8988T (cell line): ENCODE measurements at regions not wholly inside any gene's neighbourhood (a gene's known extent, or its start where the extent isn't known, plus 50 kb on each side); places are given as distances from the start of the nearest gene placed in this dataset.
A peak's percentile ranks its signal among the peaks of the same experiment; 100 is the strongest.
"Not testable (repeated sequence)": the region's sequence is repeated elsewhere in the genome, so short reads cannot be mapped to it uniquely, and the experiment has no call there.

Source experiments
- DNase-seq: peaks from one replicate; pipeline ENCODE4 v3.0.0; 2011

DNA sequence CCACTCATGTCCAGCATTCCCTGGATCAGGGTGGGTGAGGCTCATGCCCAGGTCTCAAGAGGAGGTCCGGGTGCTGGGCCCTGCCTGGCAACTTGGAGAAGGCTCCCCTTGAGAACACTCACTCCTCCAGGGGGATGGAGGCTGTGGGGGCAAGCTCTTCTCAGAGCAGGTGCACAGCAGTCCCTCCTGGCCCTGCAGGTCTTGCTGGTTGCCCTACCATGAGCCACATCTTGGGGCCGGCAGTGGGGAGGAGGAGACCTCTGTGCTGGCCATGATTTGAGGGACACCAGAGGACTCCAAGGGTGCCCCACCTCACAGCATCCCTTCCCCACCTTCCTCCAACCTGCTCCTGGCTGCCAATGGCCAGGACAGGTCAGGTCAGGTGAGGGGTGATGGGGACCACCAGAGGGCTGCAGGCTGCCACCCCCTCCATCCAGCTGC lies 87.4 kb upstream of the RET start:
- peak; percentile 13 for DNase-seq

DNA sequence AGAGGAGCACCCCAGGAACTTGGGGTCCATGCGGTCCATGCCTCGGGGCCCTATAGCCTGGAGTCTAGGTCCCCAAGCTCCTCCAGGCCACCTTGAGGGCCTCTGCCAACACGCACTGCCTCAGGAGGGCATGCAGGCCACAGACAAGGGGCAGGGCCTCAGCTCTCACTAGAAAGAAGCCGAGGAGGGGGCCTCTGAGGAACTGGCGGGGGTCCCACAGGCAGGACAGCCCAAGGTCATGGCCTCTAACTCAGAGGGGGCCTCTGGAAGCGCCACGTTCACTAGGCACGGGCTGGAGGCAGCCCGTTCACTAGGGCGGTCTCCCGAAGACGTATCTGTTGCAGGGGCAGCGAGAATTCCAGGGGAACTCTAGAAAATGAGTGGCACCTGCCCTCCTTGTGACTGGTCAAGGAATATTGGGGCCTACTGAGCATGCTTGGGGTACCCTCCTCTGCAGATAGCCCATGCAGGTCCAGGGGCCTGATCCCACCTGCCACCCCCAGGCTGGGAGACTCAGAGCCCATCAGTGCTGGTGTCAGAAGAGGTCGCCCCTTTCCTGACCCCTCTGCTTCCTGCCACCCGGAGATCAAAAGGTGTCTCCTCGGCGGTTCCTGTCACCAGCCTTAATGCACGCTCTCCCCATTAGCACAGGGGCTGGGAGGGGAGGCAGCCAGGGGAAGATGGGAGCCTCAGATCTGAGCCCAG lies 86.7 kb upstream of the RET start:
- DNase-seq, result no peak

DNA sequence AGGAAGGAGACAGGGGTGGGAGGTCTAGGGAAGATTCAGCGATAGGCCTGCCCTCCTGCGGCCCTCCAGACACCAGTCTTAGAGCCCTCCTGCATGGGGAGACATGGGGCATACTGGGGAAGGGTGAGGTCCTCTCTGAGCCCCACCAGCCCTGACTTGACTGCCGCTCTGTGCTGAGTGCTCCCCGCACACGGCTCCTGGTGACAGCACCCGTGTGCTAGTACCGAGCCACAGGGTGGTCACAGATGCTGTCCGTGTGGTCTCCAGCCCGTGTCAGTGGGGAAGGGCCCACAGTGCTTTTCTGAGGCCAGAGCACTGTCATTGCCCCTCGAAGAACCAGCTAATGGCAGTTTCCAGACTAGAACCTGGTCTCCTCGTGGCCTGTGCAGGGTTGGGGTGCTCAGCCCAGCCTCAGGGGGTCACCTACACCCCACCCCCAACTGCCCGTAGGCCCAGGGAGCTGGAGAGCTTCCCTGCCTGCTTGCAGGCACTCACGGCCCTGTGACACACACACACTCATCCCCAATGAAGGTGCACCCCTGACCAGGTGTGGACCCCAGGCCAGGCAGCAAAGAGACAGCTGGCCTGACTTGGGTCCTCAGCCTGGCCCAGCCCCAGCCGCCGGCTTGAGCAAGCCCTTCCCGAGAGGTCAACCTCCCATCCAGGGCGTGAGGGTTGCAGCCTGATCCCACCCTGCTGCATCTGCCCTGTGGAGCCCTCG lies 86.0 kb upstream of the RET start:
- DNase-seq, result peak; percentile 6

DNA sequence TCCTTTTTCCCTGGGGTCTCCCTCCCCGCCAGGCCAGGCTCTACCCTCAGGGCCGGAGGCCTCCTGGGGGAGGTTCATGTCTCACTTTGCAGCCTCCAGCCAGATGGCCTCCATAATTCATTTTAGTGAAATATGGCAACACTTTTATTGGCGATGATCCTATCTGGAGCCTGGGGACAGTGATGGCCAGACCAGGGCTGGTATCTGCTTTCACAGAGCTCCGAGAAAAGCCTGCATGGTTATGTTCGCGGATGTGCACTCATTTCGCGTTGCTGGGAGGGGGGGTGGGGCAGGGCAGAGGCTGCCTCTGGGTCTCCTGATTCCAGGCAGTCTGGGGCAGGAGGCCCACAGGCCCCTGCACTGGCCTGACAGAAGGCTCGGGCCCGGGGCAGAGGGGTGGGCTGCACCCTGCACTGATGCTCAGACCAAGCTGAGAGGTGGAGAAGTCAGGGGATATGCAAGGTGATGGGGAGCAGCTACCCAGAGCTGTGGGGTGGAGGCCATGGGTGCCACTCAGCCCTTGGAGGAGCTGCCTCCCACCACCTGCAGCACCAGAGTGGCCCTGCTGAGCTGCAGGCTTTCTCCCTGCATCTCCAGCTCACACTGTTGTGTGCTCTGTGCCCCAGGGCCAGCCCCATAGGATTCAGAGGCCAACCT lies 85.3 kb upstream of the RET start:
- DNase-seq, result no peak

DNA sequence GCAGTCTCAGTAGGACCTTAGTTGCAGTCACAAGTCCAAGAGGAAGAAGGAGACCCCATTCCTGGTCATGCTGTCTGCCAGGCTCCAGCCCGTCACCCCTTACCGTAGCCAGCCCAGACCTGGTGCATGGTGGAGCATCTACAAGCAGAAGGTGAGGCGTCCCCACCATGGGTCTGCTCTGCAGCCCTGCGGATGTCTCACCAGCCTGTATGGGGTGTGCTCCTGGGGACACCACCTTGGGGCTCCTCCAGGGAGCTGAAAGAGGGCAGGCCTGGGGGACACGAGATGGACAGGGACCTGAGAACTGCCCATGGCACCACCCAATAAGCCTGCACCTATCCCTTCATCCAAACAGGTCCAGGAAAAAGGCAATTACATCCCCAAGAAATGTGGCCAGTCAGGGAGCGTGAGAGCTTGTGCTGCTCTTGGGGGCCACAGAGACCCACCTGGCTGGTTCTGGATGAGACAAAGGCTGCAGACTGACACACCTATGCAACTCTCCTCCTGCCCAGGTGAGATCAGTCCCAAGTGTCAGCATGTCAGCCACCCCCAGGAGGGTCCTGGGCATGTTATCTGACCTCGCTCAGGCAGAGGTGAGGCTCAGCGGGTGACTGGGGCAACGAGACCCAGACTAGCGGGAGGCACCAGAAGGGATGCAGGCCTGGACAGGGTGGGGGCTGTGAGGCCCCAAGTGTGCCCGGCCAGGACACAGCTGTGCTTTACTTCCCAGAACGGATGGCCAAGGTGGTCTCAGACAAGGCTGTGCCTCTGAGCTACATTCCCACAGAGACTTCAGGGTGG lies 84.5 kb upstream of the RET start:
- DNase-seq, result peak; percentile 10

DNA sequence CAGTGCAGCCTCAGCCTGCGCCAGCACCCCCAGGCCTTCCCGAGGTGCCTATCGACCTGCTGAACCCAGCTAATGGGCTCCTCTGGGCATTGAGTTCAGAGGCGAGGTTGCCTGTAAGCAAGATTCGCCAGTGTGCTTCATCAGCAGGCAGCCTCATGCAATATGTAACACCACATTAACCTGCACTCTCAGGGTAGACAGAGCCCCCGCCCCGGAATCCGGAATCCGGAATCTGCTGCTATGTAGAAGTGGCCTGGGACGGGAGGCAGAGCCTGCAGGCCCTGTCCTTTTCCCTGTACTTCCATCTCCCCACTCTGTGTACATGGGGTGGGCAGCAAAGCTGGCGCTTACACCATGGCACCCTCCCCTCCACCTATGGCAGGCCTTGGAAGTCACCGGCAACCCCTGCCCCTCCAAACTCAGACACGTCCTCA lies 83.9 kb upstream of the RET start:
- no peak for DNase-seq

DNA sequence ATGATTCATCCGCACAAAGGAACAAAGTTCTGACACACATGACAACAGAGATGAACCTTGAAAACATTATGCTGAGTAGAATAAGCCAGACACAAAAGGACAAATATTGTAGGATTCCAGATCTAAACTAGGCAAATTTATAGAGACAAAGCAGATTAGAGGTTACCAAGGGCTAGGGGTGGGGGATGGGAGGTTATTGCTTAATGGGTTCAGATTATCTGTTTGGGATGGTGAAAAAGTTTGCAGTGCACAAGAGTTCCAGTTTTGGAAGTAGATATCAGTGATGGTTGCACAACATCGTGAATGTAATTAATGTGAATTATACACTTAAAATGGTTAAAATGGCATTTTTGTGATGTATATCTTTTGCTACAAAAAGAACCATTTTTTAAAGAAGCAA lies 82.0 kb upstream of the RET start:
- not testable (repeated sequence) for DNase-seq

DNA sequence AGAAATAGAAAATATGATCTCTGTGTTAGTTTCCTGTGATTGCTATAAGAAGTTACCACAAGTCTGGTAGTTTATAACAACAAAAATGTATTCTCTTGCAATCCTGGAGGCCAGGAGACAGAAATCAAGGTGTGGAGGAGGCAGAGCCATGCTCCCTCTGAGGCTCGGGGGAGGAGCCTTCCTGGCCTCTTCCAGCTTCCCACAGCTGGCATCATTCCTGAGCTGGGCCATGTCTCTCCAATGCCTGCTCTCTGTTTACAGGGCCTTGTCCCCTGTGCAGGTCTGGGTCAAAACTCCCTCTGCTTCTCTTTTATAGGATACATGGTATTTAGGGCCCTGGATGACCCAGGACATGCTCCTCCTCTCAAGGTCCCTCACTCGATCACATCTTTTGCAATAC lies 81.3 kb upstream of the RET start:
- no peak for DNase-seq

DNA sequence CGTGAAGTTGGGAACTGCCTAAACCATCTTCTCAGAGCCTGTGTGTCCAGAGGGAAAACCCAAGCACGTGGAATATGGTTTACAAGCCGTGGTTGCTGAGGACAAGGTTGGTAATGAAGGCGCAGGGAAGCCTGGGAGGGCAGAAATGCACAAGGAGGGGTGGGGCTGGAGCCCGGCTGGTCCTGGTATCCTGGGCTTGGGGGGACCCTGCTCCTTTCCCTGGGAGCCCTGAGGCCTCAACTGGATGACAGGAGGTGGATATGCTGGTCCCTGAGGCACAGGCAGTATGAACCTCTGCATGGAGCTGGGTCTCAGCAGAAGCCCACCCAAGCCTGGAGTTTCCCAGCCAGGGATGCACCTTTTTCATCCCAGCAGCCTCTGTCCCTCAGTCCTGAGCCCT lies 80.3 kb upstream of the RET start:
- peak; percentile 11 for DNase-seq

DNA sequence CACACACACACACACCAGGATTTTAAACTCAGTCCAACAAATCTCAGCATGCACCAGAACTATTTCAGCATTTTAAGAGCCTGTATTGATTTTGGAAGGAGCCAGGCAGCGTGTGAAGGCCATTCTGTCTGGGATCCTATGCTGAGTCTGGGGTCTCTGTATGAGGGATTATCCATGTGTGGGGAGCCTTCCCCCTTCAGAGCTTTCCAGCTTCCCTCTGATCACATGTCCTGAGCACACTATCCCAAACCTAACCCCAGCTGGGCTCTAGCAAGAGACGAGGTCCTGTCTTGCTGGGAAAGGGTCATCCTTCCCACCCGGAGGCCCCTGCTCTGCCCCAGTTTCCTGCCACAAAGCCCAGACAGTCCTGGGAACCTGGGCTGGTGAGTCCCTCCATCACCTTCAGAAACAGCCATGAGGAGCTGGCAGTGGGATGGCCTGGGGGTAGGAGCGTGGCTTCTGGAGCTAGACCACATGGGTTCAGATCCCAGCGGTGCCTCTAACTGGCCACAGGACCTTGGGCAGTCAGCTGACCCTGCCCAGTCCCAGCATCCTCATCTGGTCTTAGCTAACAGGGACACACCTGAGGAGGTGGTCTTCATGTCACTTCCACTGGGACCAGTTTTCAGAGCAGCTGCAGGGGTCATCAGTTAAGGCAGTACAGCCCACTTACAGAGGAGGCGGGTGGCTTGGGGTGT lies 79.6 kb upstream of the RET start:
- DNase-seq, result no peak

DNA sequence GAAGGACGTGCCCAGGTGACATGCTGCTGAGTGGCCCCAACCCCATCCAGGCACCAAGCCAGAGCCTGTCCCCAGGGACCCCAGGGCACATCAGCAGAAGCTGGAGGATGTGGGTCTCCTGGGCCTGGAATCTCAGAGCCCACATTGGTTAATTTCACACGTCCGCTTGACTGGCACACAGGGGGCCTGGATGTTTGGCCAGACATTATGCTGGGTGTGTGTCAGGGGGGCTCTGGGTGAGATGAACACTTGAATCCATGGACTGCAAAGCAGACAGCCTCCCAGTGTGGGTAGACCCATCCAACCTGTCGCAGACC lies 79.1 kb upstream of the RET start:
- no peak for DNase-seq

DNA sequence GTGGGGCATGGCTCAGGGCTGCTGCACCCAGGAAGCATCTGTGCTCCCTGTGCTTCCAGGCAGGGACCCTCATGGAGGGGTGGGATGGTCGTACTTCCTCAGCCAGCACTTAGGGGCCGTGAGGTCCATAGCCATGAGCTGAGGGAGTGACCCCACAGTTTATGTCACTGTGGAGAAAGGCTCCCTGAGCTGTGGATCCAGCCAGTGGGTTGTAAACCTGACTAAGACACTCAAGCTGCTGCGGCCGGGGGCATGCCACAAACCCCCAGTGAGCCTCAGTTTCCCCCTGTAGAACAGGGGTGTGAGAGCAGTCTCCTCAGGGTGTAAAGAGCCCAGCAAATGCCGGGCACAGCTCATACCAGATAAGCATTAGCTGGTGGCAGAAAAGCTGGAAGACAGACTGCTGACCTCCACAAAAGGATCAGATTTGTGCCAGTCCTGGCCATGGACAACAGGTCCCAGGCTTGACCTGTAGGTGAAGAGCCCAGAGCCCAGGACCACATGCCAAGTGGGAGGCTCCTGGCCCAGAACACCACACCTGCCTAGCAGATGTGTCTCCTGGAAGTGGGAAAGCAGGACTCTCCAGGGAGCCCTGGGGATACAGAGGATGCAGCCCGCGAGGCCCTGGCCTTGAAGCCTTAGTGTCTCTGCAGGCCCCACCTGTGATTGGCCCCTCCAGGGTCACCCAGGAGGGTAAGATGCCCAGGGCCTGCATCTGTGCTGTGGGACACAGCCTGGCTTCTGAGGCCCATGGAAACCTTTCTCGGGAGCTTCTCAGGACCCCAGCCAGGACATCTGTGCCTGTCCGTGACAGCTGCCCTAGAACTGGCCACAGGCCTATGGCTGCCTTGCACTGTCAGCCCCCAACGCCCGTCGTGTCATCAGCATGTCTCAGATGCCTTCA lies 78.1 kb upstream of the RET start:
- DNase-seq, result peak; percentile 6

DNA sequence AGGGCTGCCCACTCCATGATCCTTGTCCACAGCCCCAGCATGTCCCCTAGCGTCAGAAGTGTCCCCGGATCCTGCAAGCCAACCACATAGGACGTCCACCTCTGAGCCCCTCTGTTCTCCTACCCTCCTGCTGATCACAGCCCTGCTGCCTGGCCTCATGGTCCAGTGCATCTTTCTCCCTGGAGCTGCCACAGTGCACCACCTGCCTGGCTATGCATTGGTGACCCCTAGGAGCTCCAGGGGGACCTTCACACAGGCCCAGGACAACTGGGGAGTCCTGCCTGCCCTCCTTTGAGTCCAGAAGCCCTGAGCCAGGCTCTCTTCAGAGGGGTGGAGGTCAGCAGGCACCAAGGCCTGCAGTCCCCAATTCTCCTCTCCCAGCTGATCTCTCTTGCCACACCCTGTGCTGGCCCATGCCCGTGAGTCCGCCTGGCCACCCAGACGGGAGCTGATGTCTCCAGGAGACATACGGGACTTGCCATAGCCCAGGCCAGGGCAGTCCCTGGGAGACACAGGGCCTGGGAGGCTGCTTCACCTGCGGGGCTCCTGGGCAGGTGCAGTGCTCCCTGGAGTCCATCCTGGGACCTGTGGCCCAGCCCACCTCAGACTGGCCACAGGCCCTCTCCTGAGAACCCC lies 77.4 kb upstream of the RET start:
- no peak for DNase-seq

DNA sequence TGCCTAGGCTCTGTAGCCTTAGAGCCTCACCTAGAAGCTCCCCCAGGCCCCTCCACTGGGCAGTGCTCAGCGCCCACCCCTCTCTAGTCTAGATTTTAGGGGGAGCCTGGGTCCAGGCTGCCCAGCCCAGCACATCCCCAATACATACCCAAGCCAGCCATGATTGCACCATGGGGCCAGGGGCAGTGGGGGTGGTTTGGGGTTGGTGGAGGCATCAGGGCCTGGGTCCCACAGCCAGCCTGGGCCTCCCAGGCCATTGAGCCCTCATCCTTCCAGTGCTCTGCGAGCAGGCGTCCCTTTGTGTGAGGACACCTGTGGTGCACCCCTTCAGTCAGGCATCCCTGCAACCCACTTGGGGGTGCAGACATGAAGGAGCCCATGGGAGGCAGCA lies 76.9 kb upstream of the RET start:
- DNase-seq, result no peak

DNA sequence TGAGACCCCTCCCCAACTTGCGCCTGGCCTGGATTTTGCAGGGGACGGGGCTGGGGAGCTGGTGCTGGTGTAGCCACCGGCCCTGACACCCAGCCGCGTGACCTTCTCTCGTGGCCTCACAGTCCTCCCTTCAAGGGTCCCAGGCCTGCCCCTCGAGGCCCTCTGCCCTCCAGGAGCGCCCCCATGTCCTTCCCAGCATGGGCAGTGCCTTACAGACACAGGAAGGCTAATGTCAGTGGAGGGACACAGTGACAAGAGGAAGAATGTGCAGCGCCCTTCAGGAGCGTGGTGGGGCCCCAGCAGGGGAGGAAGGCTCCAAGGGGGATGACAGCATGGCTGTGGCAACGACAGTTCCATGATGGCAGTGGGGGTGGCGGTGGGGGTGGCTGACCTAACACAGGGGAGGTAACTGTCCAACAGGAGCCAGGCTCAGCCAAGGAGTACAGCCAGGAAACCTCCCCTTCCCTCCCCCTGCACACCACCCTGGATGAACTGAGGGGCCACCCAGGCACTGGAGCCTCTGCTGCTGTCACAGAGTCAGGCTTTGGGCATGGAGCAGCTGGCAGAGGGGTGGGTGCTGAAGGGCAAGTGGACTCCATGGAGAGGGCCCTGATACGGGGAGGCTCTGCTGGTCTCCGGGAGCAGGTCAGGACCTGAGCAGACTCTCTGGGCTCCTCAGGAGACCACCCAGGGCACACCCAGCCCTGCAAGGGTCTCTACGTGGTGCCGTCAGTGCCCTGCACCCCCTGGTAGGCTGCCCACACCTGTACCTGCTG lies 76.0 kb upstream of the RET start:
- no peak for DNase-seq

DNA sequence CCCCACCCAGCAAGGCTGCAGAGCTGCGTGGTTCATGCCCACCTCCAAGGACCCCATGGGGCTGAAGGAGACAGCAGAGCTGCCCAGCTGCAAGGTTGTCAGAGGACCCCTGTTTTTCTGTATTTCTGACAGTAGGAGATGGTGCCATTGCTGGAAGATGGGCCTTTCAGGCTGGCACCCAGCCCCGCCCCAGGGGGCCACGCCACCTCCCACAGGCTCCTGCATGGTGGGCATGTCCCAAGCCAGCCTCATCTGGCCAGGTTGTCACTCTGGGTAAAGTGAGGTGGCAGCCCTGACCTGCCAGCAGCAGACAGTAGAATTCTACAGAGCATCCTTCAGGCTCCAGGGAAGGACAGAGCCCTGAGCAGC lies 75.5 kb upstream of the RET start:
- DNase-seq, result no peak

DNA sequence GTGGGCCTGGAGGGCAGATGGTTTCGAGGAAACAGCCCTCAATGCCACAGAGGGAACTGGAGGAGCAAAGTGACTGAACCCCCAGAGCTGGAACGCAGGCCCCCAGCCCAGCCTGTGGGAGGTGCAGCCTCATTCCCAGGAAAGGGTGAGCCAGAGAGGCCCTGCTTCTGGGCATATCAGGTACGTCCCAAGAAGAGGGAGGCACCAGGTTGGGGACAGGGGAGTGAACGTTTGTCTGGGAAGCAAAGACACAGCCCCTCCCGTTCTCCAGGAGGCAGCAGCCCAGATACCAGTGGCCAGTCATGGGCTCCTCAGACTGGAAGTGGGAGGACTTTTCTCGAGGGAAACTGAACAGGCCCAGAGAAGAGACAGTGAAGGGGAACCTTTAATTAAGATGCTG lies 74.3 kb upstream of the RET start:
- no peak for DNase-seq

DNA sequence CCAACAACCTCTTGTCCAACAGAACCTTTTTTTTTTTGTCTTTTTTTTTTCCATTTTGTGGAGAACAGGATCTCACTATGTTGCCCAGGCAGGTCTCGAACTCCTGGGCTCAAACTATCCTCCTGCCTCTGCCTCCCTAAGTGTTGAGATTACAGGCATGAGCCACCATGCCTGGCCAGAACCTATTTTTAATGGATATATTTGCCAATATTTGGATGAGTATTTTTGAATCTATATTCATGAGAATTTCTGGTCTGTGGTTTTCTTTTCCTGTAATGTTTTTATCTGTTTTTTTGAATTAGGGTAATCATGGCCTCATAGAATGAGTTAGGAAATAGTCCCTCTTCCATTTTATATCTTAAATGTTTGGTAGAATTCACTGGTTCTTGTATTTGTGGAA lies 70.4 kb upstream of the RET start:
- DNase-seq, result no peak

DNA sequence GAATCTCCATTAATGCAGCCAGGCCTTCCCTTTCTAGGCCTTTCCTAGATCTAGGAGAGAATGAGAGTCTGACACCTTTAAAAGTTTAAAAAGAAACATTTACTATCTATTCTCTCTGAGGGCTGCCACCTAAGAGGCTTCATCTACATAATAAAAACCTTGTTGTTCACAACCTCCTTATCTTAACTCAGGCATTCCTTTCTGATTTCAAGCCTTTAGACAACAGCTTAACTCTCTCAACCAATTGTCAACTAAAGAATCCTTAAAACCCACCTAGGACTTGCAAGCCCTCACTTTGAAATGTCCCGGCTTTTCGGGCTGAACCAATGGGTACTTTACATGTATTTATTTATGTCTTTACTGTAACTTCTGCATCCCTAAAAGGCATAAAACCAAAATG lies 64.3 kb upstream of the RET start:
- no peak for DNase-seq

DNA sequence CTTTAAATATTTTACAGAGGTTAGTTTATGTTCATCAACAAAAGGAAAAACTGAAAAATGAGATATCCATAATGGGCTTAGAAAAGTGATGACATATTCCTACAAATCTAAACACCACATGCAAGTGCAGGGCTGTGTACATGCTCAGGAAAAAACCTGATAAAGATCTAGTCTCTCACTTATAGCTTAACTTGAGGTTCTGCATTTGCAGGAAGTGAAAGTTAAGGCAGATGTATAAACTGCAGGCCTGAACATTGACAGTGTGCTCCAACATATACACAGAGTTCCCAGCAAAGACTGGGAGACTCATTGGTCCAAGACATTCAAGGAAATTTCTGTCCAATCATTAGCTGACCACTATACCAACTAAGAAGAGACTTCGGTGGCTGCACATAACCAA lies 63.8 kb upstream of the RET start:
- DNase-seq, result no peak

DNA sequence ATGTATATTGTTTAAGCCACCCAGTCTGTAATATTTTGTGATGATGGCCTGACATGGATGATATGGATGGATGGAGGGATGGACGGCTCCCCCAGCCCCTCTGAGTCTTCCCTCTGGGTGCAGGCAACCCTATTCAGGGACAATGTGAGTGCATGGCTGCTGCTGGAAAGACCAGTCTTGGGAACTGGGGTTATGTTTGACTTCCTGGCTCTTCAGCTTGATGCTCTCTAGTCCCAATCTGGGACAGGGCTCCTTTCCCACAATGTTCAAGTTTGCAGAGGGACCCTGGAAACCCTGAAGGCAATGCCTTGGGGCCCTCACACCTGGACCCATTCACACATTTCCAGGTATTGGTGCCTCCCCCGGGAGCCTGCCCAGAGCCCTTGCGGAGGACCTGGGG lies 52.3 kb upstream of the RET start:
- DNase-seq, result no peak
